Activated naive CD8-positive, alpha-beta T cell treated with anti-CD3 and anti-CD28 coated beads, Interleukin-2, amount 50 U/mL, for 24 hours (primary cell): ENCODE measurements at regions not wholly inside any gene's neighbourhood (a gene's known extent, or its start where the extent isn't known, plus 50 kb on each side); places are given as distances from the start of the nearest gene placed in this dataset.

Experiments
- ATAC-seq: fragments of 150-1000 bp; cut with Tn5 transposase; one replicate; pipeline ENCODE4 v1.10.0; 2021
- DNase-seq: peaks from one replicate; pipeline ENCODE4 v3.0.0; 2021
- H3K27ac Mint-ChIP-seq: one replicate; pipeline ENCODE4 v1.8.0; 2021; ENCODE audit warnings: mild to moderate bottlenecking, mixed read lengths
- H3K27me3 Mint-ChIP-seq: one replicate; pipeline ENCODE4 v1.8.0; 2021; ENCODE audit warnings: mixed read lengths
- H3K36me3 Mint-ChIP-seq: one replicate; pipeline ENCODE4 v1.8.0; 2021; ENCODE audit warnings: low read depth, mixed read lengths
- H3K4me1 Mint-ChIP-seq: one replicate; pipeline ENCODE4 v1.8.0; 2021; ENCODE audit warnings: mixed read lengths
- H3K4me3 Mint-ChIP-seq: one replicate; pipeline ENCODE4 v1.8.0; 2021; ENCODE audit warnings: mild to moderate bottlenecking, moderate library complexity, mixed read lengths
- H3K9me3 Mint-ChIP-seq: one replicate; pipeline ENCODE4 v1.8.0; 2021; ENCODE audit warnings: mixed read lengths

DNA sequence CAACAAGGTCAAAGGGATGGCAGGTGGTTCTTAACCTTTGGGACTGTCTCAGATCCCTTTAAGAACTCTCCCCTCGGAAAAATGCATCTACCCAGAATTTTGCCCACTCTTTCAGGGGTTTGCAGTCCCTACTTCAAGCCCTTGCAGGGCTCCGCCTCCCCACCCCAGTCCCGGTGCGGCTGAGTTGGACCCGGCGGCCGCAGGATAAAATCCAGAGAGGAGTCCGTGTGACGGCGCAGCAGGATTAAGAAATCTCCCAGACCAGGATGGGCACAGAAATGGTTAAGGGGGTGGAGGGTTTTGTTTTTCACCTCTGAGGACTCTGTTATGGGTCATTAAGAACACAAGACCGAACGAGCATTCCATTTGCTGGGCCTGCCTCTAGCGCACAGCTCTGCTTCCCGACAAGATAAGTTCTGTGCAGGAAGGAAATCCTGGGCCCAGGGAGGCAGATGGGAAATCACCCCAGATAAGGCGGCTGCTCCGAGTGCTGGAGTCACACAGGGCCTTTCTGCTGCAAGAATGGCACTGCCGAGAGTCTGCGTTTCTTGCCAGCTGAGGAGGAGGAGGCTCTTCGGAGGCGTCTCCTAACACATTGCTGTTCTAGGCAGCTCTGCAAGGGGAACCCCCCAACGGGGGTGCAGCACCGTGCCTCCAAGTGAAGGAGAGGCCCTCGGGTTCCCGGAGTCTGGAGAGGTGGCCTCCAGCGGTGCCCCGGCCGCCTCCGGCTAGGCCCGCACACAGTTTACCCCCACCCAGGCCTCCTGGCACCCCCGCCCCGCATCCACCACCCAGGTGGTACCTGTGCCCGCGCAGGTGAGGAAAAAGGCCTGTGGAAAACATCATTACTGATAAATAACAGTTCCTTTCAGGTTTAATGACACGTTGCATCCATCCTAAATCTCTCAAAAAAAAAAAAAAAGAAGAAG is 277.6 kb downstream of the BCOR start:
- ATAC-seq (no peak), DNase-seq (no peak)
- Mint-ChIP-seq H3K4me1 (peaks cover 33% of the 10 kb centered on the region), H3K36me3 (no peaks in the 10 kb centered on the region), H3K9me3 (no peaks in the 10 kb centered on the region), H3K27ac (no peak overlapping the region), H3K27me3 (peaks cover 9% of the 10 kb centered on the region), H3K4me3 (no peak overlapping the region)

DNA sequence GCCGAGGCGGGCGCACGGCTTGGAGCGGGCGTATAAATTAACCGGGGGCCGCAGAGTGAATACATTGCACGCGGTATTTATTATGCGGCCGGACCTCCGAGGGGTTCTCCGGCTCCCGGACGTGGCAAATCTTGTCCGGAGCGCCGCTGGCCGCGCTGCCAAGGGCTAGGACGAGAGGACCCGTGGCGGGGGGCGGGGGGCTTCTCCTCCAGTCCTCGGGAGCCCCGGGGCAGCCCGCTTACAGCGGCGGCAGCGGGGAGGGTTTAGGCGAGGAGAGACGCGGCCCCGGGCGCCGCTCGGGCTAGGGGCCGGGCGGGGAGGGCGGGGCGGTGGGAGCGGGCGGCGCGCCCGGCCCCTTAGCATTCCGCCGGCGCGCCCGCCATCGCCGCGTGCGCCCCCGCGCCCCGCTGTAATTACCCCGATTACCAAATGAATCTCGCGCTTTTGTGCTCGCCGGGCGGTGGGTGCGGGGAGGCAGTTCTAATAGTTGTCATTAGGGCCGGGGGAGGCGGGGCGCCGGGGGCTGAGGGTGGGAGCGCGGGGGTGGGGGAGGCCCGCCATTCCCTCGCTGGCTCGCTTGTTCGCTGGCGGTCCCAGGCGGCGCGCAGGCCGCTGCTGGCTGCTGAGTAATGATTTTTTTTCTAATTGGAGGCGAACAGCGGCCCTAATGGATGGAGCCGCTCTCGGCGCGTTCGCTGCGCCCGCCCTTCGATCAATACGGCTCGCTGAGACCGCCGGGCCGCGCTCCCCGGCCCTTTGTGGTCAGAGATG is 276.6 kb downstream of the BCOR start:
- peak; percentile 23 for DNase-seq
- peaks cover 9% of the 10 kb centered on the region for H3K27me3 Mint-ChIP-seq
- no peak overlapping the region for H3K4me3 Mint-ChIP-seq
- ATAC-seq: peak; percentile 25
- peaks cover 24% of the 10 kb centered on the region for H3K4me1 Mint-ChIP-seq
- H3K27ac Mint-ChIP-seq: no peak overlapping the region
- H3K36me3 Mint-ChIP-seq: no peaks in the 10 kb centered on the region
- H3K9me3 Mint-ChIP-seq: no peaks in the 10 kb centered on the region

DNA sequence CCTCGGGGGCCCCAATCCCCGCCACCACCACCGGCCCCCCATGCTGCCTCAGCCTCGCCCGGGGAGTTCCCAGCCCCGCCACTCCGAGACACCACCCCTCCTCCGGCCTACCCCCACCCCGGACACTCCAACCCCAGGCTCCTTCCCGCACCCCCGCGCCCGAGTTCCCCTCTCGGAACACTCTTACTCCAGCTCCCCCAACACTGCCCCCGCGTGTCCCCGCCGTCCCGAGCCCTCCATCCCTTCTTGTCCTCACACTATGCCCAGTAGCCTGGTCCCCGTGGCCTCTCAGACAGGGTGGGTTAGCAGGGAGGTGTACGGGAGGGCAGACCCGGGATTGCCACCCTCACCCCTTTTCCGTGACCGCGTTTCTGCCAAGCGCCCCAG is 276.1 kb downstream of the BCOR start:
- Mint-ChIP-seq H3K36me3 (no peaks in the 10 kb centered on the region), H3K27me3 (peaks cover 9% of the 10 kb centered on the region), H3K9me3 (no peaks in the 10 kb centered on the region), H3K4me1 (peaks cover 18% of the 10 kb centered on the region), H3K4me3 (no peak overlapping the region), H3K27ac (no peak overlapping the region)
- DNase-seq: no peak
- ATAC-seq: no peak

DNA sequence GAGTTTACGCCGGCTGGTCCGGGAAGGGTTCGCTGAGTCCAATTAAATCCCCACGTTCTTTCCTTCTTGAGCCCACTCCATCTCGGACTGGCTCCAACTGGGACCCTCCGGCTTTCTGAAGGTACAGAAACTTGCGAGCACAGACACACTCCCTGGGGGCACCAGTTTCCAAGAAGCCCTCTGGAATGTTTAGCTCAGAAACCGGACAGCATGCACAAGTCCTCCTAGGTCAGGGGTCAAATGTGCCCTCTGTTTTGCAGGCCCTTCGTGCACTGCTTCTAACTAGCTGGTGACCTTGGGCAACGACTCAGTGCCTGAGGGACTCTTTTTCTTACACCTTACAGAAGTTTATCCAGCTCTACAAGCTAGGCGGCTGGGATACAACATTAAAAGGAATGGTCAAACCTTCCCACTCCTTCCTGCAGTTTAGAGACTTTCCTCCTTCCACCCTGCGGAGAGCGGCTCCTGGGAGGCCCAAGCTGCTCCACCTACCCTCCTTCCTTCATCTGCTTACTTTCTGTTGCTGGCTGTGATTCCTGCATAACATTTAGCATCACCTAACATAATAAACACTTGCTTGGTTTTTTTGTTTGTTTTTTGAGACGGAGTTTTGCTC is 275.5 kb downstream of the BCOR start:
- no peak overlapping the region for H3K4me3 Mint-ChIP-seq
- no peak for ATAC-seq
- no peaks in the 10 kb centered on the region for H3K36me3 Mint-ChIP-seq
- no peak for DNase-seq
- peaks cover 13% of the 10 kb centered on the region for H3K4me1 Mint-ChIP-seq
- no peak overlapping the region for H3K27ac Mint-ChIP-seq
- H3K9me3 Mint-ChIP-seq: no peaks in the 10 kb centered on the region
- peaks cover 9% of the 10 kb centered on the region for H3K27me3 Mint-ChIP-seq

DNA sequence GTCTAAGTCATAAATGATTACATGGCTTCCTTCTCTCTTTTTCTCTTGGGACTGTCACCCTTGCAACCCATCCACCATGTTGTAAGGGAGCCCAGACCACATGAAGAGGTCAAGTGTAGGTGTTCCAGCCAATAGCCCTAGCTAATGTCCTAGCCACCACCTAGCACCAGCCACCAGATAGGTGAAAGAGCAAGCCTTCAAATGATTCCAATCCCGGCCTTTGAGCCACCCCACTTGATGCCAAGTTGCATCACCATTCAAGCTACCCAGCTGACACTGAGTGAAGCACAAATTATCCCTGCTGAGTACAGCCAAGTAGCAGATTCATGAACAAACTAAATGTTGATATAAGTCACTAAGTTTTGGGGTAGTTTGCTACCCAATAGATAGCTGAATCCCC is 274.3 kb downstream of the BCOR start:
- Mint-ChIP-seq H3K27me3 (peaks cover 9% of the 10 kb centered on the region), H3K36me3 (no peaks in the 10 kb centered on the region), H3K27ac (peak overlapping the region; percentile 56), H3K4me1 (peaks cover 5% of the 10 kb centered on the region), H3K4me3 (no peak overlapping the region), H3K9me3 (no peaks in the 10 kb centered on the region)
- ATAC-seq (no peak), DNase-seq (no peak)

DNA sequence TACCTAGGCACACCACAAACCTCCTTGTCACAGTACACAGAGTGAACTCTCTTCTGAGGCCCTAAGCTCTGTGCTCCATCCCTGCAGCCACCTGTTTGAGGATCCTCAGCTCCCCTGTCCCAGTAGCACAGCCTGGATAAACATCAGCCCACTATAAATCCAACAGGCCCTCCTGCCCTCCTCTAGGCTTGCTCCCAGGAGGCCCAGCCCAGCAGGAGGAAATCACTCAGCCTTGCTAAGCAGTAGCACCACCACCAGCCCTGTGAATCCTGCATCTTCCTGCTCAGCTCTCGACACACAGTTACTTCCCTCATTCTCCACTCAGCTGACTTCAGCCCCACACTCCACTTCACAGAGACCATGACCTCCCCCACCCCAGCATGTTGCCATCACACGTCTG is 273.9 kb downstream of the BCOR start:
- Mint-ChIP-seq H3K27ac (peak overlapping the region; percentile 56), H3K9me3 (no peaks in the 10 kb centered on the region)
- no peak for ATAC-seq

DNA sequence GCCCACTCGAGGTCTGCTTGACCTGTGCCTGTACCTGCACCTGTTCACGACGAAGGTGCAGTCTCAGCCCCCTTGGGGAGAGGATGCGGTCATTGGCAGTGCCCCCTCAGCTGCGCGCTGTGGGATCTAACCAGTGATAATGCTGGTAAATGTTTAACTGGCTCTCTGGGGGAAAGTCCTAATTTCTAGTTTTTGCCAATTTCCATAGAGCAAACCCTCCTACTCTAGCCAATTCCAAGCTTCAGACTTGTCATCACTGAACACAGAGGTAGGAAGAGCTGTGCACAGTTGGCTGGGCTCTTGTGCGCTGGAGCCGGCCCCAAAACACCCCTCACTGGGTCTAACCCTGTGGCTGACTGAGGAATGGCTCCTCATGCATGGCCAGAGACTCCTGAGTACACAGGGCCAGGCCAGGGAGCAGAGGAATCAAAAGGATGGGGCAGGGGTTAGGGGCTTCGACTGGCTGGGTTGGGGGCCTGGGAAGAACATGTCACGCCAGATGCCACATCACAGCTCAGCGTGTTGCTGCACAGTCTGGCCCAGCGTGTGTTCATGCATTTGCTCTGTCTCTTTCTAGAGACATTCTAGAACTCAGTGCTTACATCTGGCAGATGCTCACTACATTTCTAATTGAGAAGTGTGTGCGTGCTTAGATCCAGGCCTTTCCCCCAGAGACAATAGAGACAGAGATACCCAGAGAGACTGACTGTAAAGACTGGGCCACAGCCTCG is 270.8 kb downstream of the BCOR start:
- Mint-ChIP-seq H3K27ac (no peak overlapping the region), H3K36me3 (no peaks in the 10 kb centered on the region), H3K4me1 (peaks cover 7% of the 10 kb centered on the region), H3K4me3 (no peak overlapping the region), H3K9me3 (no peaks in the 10 kb centered on the region), H3K27me3 (peaks cover 2% of the 10 kb centered on the region)
- DNase-seq (no peak), ATAC-seq (no peak)

More for the DNA sequence above, 273.9 kb downstream of the BCOR start:
- no peak for DNase-seq
- Mint-ChIP-seq H3K27me3 (peaks cover 8% of the 10 kb centered on the region), H3K36me3 (no peaks in the 10 kb centered on the region), H3K4me1 (peaks cover 5% of the 10 kb centered on the region), H3K4me3 (no peak overlapping the region)

DNA sequence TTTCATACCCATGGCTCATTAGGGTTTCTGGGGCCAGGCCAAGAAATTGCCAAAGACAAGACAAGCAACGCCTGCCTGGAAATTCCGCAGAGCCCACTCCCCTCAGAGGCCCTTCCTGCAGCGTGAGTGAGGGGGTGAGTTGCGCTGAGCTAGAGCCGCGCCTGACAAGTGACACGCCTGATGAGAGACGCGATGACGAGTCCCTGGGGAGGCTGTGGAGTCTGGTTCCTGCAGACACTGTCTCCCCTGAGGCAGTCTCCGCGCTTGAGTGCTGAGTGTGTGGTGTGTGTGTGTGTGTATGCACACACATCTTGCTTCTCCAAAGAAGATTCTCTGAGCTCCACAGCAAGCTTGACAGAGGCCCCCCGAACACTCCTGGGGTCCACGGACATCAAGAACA is 269.8 kb downstream of the BCOR start:
- no peaks in the 10 kb centered on the region for H3K9me3 Mint-ChIP-seq
- peaks cover 2% of the 10 kb centered on the region for H3K27me3 Mint-ChIP-seq
- ATAC-seq (no peak), DNase-seq (no peak)
- no peak overlapping the region for H3K27ac Mint-ChIP-seq
- H3K4me1 Mint-ChIP-seq: peaks cover 7% of the 10 kb centered on the region
- no peak overlapping the region for H3K4me3 Mint-ChIP-seq
- H3K36me3 Mint-ChIP-seq: no peaks in the 10 kb centered on the region

DNA sequence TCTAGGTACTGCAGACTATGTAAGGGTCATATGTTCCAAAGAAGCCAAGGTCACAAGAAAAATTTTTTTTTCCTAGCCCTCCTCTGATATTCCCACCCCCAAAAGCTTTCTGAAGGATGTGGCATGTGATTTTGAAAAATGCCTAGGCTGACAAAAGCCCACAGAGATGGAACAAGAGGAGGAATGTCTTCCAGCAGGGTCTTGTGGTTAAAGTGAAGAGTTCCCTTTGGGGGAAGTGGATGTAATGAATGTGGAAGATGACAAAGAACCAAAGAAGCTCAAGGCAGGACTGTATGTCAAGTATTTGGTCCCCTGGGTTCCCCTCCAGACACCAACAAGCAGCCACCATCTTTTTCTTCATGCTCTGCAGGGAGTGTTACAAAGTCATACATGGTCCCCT is 268.8 kb downstream of the BCOR start:
- Mint-ChIP-seq H3K27me3 (peaks cover 2% of the 10 kb centered on the region), H3K36me3 (no peaks in the 10 kb centered on the region), H3K4me3 (no peak overlapping the region), H3K27ac (no peak overlapping the region), H3K9me3 (no peaks in the 10 kb centered on the region), H3K4me1 (peaks cover 5% of the 10 kb centered on the region)
- no peak for DNase-seq
- no peak for ATAC-seq

DNA sequence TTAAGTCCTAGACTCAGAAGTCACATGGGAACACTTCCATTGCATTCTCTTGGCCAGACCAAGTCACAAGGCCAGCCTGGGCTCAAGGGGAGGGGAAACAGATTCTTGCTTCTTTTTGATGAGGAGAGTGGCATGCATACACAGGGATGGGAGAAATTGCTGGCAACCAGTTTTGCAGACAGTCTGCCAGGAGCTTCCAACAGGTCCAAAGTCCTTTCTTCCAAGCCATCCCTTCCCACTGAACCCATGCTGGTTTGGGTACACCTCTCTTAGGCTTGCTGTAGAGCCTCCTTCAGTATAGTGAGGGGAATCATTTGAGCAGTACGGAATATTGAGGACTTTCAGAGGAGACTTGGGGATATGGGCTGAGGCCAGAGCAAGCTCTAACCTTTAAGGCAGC is 267.8 kb downstream of the BCOR start:
- no peak overlapping the region for H3K27ac Mint-ChIP-seq
- no peaks in the 10 kb centered on the region for H3K9me3 Mint-ChIP-seq
- H3K4me1 Mint-ChIP-seq: peaks cover 3% of the 10 kb centered on the region
- ATAC-seq (no peak), DNase-seq (no peak)
- no peaks in the 10 kb centered on the region for H3K27me3 Mint-ChIP-seq
- no peak overlapping the region for H3K4me3 Mint-ChIP-seq
- no peaks in the 10 kb centered on the region for H3K36me3 Mint-ChIP-seq

DNA sequence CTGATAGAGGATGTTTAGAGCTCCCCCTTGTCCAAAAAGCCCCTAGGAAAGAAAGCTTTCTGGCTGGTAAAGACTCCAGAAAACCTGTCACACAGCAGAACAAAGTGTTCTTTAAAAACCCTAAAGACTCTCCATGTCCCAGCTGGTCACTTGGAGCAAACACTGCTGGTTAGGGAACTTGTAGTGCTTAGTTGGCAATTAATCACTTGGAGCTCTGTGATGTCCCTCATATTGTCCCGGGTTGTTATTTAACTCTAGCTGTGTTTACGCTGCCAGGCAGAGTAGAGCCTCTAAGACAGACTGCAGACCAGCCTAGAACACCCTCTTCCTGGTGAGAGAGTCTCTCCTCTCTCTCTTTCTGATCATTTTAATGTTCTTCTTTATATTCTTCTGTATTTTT is 267.3 kb downstream of the BCOR start:
- Mint-ChIP-seq H3K4me3 (no peak overlapping the region), H3K27me3 (no peaks in the 10 kb centered on the region), H3K36me3 (no peaks in the 10 kb centered on the region), H3K9me3 (no peaks in the 10 kb centered on the region), H3K4me1 (peaks cover 3% of the 10 kb centered on the region), H3K27ac (no peak overlapping the region)
- no peak for ATAC-seq
- no peak for DNase-seq

DNA sequence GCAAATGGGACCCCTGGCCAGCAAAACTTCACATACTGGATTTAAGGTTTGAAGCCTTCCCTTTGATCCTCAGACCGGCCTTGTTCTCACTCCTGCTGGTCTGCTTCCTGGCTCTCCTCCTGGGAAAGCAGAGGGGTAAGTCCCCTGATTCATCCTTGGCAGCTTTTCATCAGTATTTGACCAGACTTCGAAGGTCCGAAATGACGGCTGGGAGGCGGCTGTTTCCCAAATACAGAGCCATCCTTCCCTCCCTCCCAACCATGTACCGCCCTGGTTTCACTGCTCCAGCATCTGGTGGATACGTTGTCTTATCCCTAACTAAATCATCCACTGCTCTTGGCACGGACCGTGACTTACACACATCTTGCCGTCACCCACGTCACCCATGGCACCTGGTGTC is 265.5 kb downstream of the BCOR start:
- DNase-seq: no peak
- H3K4me1 Mint-ChIP-seq: peaks cover 3% of the 10 kb centered on the region
- H3K36me3 Mint-ChIP-seq: no peaks in the 10 kb centered on the region
- no peaks in the 10 kb centered on the region for H3K9me3 Mint-ChIP-seq
- no peak for ATAC-seq
- no peak overlapping the region for H3K4me3 Mint-ChIP-seq
- H3K27me3 Mint-ChIP-seq: no peaks in the 10 kb centered on the region
- no peak overlapping the region for H3K27ac Mint-ChIP-seq

DNA sequence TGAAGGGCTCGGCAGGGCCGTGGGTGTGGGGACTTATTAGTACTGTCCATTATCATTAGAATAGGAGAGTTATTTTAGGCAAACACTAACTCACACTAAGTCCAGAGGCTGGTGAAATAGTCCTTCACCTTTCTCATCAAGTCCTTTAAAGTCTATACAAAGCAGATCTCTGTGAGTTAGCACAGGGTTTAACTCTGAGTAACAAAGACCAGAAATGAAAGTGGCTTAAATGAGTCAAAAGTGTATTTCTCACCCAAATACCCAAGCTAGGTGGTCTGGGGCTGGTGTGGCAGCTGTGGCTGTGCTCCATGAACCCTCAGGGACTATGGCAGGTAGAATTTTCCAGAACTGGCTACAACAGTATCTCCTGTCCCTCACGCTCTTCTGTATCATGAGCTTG is 263.2 kb downstream of the BCOR start:
- no peaks in the 10 kb centered on the region for H3K4me1 Mint-ChIP-seq

DNA sequence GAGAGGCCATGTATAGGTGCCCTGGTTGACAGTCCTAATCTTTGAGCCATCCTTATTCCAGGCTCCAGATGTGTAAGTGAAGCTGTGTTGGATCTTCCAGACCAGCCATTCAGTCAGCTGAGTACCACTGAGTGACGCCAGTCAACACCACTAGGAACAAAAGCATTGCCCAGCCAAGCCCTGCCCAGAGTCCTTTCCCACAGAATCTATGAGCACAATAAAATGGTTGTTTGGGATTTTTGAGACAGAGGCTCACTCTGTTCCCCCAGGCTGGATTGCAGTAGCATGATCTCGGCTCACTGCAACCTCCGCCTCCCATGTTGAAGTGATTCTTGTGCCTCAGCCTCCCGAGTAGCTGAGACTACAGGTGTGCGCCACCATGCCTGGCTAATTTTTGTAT is 262.5 kb downstream of the BCOR start:
- Mint-ChIP-seq H3K27me3 (peaks cover 2% of the 10 kb centered on the region), H3K27ac (no peak overlapping the region), H3K4me3 (no peak overlapping the region), H3K4me1 (no peaks in the 10 kb centered on the region), H3K36me3 (no peaks in the 10 kb centered on the region), H3K9me3 (no peaks in the 10 kb centered on the region)
- ATAC-seq (no peak), DNase-seq (no peak)

More for the DNA sequence above, 263.2 kb downstream of the BCOR start:
- DNase-seq (no peak), ATAC-seq (peak; percentile 28)
- Mint-ChIP-seq H3K4me3 (no peak overlapping the region), H3K27me3 (peaks cover 2% of the 10 kb centered on the region), H3K36me3 (no peaks in the 10 kb centered on the region), H3K9me3 (no peaks in the 10 kb centered on the region), H3K27ac (no peak overlapping the region)
